COR-L47 (cell line): ENCODE measurements at regions not wholly inside any gene's neighbourhood (a gene's known extent, or its start where the extent isn't known, plus 50 kb on each side); places are given as distances from the start of the nearest gene placed in this dataset.
A peak's percentile ranks its signal among the peaks of the same experiment; 100 is the strongest.

ENCODE experiments used
- DNase-seq: peaks from one replicate; lab custom pipeline; 2025; lab: John Stamatoyannopoulos, UW

GRCh38 chr13:39938596-39938995 is 283.1 kb downstream of the COG6 start:
- DNase-seq, result no peak

GRCh38 chr13:39941236-39941635 is 285.8 kb downstream of the COG6 start:
- no peak for DNase-seq

DNA sequence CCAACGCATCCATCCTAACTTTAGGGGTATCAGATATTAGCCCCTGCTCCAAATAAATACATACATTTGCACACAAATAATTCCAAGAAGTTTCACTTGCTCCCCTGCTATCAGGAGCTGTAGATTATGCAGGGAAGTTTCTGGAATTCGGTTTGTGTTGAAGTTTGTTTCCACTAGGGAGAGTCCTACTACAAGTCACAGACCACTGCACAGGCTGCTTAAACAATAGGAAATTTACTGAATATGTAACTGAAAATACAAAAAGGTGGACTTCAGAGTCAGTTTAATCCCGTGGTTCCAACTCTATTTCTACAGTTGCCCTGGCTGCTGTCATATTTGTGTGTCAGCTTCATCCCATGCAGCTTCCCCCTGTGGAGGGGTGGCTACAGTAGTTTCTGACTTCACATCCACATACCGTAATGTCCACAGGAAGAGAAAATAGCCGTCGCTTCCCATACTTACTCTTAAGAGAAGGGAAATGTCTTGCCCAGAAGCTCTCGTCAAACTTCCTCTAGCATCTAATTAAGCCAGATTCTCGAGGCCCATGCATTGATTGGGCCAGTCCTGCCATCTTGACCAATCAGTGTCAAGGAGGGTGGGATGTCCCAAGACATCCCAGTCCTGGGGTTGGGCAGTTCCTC is 286.6 kb downstream of the COG6 start:
- DNase-seq, result no peak

DNA sequence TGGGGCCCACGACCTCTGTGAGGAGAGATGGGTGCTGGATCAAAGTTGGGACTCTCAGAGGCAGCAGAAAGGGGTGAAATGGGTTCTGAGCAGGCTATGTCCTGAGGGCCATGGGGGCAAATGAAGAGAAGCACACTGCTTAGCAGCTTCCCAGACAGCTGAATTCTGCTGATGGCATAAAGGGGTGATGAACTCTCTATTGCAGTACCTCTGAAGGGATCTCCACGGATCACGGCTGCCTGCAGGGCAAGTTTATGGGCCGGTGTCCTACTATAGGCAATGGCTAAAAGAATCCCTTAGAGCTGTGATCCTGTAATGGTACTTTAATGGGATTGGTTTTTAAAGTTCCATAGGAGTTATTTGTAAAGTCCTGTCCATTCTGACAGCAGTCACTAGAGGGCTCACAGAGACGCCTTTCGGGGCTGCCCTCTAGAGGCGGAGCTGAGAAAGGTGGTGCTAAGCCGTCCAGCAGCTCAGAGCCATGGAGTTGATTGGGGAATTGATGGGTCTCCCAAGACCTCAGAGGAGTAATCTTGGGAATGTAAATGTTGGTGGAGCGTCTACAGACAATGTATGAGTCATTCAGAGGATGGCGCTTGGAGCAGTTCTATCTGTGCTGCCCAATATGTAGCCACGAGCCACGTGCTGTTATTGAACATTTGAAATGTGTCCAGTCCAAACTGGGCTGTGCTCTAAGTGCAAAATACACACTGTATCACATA is 287.3 kb downstream of the COG6 start:
- peak; percentile 47 for DNase-seq

GRCh38 chr13:39943711-39944110 is 288.2 kb downstream of the COG6 start:
- no peak for DNase-seq

DNA sequence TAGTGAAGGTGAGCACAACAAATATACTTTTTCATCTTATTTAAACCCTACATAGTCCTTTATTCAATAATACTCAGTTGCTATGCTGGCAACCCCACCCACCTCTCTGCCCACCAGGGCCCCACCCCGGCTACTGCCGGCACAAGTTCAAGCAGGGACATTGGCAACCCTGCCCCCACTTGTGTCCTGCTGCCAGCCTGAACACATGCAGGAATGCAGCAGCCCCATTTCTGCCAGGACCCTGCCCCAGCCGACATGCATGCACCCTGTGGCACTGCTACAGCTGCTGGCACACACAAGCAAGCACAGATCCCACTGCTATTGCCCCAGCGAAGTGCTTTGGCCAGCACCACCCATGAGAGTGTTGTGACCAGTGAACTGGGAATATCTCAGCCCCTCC is 289.8 kb downstream of the COG6 start:
- DNase-seq, result no peak

GRCh38 chr13:39946769-39947168 is 291.3 kb downstream of the COG6 start:
- no peak for DNase-seq

DNA sequence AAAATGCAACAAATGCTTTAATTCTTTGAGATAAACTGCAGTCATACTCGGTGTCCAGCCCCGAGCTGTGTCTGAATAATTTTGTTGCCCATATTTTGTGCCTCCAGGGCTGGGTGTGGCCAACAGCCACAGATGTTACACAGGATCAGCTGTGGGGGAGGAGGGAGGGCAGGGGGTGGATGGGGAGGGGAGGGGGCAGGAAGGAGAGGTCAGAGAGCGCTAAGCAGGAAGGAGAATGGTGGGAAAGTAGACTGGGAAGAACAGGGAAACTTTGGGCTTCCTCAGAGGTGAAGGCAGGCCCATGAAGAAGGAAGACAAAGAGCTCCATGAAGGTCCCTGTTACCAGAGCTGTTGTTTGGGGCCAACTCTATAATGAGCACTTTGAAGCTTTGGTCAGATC is 295.8 kb downstream of the COG6 start:
- no peak for DNase-seq

- no peak for DNase-seq
Measured at GRCh38 chr13:39952249-39953233, 297.1 kb downstream of the COG6 start.

DNA sequence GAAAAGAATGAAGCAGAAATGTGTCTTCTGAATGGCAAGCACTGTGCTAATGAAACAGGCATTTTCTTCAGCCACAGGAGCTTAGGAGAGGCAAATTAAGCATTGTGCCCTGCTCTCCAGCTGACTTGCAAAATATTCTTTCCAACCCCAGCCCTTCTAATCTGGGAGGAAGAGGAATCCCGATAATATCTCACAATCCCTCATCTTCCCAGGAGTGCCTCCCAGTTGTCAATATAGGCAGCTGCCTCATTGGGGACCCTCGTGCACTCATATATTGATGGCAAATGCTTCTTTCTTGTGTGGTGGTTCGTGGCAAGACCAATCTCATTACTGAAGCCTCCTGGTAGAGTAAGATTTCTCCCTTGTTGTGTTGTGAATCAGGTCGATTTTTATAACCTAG is 299.0 kb downstream of the COG6 start:
- DNase-seq, result no peak

- DNase-seq, result no peak
Measured at GRCh38 chr13:39955560-39955959, 300.1 kb downstream of the COG6 start.

- no peak for DNase-seq
Measured at GRCh38 chr13:39956036-39956435, 300.6 kb downstream of the COG6 start.

DNA sequence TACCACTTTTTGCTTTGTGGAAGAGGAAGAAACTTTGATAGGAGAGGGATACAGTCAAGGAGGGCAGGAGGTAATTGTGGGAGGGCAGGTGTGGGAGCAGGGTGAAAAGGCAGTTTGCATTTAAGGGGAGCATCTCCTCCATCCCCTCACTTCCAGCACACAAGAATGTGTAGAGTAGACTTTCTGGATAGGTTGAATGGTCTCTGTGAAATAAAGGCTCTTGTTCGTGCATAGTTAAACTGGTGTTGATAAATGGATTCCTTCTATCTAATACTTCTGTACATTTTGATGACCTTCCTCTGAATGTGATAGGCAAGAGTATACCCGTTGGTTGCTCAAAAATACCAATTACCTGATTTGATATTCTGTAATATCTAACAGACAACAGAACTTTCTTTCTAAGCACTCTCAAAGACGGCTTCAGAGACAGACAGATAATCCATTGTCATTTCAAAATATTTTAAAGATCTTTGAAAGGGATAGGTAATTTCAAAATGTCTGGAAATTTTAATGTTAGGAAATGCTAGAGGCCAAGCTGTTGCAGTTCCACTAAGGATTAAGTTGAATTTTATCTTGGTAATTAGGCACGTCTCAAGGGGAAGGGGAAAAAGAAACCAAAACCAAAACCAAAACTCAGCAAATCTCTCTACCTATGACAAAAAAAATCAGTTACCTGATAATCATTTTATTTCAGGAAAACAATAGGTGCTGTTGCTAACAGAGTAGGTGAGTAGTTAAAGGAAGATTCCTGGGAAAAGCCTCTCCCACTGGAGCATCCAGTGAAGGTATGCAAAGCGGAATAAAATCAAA is 302.6 kb downstream of the COG6 start:
- DNase-seq, result no peak

GRCh38 chr13:39959497-39960144 is 304.2 kb downstream of the COG6 start:
- no peak for DNase-seq

GRCh38 chr13:39960191-39960590 is 304.7 kb downstream of the COG6 start:
- no peak for DNase-seq

- DNase-seq, result no peak
Measured at GRCh38 chr13:39961036-39961435, 305.6 kb downstream of the COG6 start.

DNA sequence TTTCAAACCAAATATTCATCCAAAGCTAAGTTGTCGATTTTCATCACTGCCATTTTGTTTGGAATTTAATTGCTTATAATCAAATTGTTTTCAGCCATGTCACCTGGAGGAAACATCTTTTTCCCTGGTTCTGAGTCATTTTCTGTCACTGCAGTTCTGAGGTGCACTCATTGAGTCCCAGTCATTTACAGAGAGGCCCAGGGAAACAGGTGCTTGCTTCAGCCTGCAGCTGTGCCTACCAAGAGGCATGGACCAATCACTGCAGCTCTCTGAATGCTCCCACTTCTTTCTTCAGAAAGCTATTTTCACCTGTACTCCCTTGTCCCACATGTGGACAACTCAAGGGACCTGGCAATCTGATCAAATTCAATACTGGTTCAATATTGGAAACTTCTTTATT is 308.1 kb downstream of the COG6 start:
- no peak for DNase-seq

- no peak for DNase-seq
Measured at GRCh38 chr13:39965309-39965708, 309.8 kb downstream of the COG6 start.

DNA sequence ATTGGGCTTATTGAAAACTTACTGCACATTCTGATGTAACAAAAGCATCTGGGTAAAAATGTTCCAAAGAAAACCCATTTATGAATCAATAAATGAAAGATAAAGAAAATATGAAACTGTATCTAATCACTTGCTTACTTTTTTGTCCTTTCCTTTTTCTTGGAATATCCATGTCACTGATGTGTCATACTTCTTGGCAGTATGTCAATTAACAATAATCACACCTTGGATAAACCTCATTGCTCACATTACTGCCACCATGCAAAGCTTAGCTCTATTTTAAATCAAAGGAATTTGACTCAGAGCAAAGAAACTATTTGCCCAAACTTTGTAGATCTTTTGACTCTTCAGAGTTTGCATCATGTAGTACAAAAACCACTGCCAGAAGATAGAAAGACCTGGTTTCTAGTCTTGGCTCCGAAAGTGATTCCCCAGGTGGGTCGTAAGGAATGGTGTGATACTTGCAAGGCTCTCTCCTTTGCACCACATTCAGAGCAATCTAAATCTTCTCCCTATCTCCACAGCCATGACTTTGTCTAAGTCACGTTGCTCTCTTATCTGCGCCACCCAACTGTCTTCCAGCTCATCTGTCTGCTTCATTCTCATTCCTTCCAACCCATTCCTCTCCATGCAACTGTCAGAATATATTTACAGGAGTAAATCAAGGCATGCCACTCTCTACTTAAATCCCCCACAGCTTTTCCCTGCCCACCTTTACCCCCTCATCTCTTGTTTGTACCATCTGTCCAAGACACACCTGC is 311.9 kb downstream of the COG6 start:
- DNase-seq, result no peak

- no peak for DNase-seq
Measured at GRCh38 chr13:39968646-39969475, 313.4 kb downstream of the COG6 start.
